C4-2B (cell line): ENCODE measurements at regions not wholly inside any gene's neighbourhood (a gene's known extent, or its start where the extent isn't known, plus 50 kb on each side); places are given as distances from the start of the nearest gene placed in this dataset.

Source experiments
- H3K27ac ChIP-seq: fragments of 450-650 bp; 2 replicates; pipeline ENCODE4 v1.5.1; 2017
- ZFX ChIP-seq: fragments of 450-650 bp; IDR thresholded peaks from 2 replicates; pipeline ENCODE4 v1.6.1; 2017
- TF ChIP-seq, protein P1 (sequence below): fragments of 450-650 bp; conservative IDR thresholded peaks from 2 replicates; pipeline ENCODE4 v1.5.1; 2017; ENCODE audit warnings: mild to moderate bottlenecking

DNA sequence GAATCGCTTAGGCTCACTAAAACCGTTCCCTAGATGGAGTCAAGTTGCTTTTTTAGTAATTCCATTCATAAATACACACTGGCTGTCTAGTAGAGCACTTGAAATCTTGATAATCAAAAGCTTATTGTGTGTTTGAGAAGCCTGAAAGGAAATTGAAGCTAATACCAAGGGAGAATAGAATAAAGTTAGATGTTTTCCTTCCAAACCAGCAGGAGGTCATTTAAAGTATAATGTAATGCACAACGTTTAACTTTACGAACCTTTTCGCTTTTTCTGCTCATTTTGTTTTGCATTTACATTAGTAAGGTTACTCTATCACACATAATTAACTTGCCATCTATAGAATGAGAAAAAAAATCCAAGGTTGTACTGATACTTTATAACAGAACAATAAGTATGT is 440.9 kb downstream of the NKX6-1 start:
- no peak overlapping the region for H3K27ac ChIP-seq

GRCh38 chr4:84051639-84052038 is 447.5 kb downstream of the NKX6-1 start:
- no peak overlapping the region for H3K27ac ChIP-seq
- no peak for TF ChIP-seq ZFX
- TF ChIP-seq, protein P1, sequence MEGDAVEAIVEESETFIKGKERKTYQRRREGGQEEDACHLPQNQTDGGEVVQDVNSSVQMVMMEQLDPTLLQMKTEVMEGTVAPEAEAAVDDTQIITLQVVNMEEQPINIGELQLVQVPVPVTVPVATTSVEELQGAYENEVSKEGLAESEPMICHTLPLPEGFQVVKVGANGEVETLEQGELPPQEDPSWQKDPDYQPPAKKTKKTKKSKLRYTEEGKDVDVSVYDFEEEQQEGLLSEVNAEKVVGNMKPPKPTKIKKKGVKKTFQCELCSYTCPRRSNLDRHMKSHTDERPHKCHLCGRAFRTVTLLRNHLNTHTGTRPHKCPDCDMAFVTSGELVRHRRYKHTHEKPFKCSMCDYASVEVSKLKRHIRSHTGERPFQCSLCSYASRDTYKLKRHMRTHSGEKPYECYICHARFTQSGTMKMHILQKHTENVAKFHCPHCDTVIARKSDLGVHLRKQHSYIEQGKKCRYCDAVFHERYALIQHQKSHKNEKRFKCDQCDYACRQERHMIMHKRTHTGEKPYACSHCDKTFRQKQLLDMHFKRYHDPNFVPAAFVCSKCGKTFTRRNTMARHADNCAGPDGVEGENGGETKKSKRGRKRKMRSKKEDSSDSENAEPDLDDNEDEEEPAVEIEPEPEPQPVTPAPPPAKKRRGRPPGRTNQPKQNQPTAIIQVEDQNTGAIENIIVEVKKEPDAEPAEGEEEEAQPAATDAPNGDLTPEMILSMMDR: no peak

More for the DNA sequence above, 440.9 kb downstream of the NKX6-1 start:
- no peak for TF ChIP-seq ZFX
- TF ChIP-seq, protein P1: no peak

- no peak overlapping the region for H3K27ac ChIP-seq
Observed at GRCh38 chr4:84051089-84051488, 448.0 kb downstream of the NKX6-1 start.

GRCh38 chr4:84050015-84050414 is 449.1 kb downstream of the NKX6-1 start:
- no peak for TF ChIP-seq ZFX
- TF ChIP-seq, protein P1: no peak
- no peak overlapping the region for H3K27ac ChIP-seq

More at GRCh38 chr4:84051089-84051488, 448.0 kb downstream of the NKX6-1 start:
- TF ChIP-seq, protein P1: no peak
- no peak for TF ChIP-seq ZFX

GRCh38 chr4:84046551-84046950 is 452.5 kb downstream of the NKX6-1 start:
- no peak overlapping the region for H3K27ac ChIP-seq
- TF ChIP-seq, protein P1: no peak
- no peak for TF ChIP-seq ZFX

DNA sequence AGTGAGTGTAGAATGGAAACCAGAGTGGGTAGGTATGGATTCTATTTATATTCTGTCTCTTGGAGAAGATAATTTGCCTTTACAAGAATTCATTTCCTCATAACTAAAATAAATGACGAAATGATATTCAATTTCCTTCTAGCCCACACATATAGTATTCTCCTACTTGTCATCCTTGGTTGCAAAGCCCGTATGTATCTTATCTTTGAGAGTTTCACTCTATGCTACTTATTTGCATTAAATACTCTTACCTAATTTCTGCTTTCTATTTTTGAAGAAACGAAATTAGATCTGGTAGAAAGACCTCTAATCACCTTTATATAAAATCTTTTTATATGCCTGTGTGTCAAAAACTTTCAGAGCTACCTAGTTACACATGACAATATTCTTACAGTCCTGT is 457.7 kb downstream of the NKX6-1 start:
- no peak overlapping the region for H3K27ac ChIP-seq
- no peak for TF ChIP-seq ZFX
- TF ChIP-seq, protein P1: no peak

GRCh38 chr4:84035568-84035967 is 463.5 kb downstream of the NKX6-1 start:
- H3K27ac ChIP-seq: no peak overlapping the region
- TF ChIP-seq, protein P1: no peak
- TF ChIP-seq ZFX: no peak
